GM12878 (cell line): ENCODE measurements at regions not wholly inside any gene's neighbourhood (a gene's known extent, or its start where the extent isn't known, plus 50 kb on each side); places are given as distances from the start of the nearest gene placed in this dataset.

Source experiments
- ATAC-seq: fragments of 200-7000 bp; cut with Tn5 transposase; 3 replicates; pipeline ENCODE4 v1.9.1; 2020; ENCODE audit warnings: mild to moderate bottlenecking, moderate library complexity
- BruUV-seq: library from RNA; stranded (reverse); fragments of 400-500 nt; replicated peaks from 2 replicates; lab custom pipeline; 2021; lab: Mats Ljungman, UMichigan
- CTCF ChIA-PET: fragments of 300-600 bp; sonication (Branson Sonifier 250); formaldehyde crosslinking; extraction: SDS; loops from one replicate; lab custom pipeline; 2021; ENCODE audit warnings: inconsistent platforms; lab: Yijun Ruan, JAX
- POLR2A ChIA-PET: fragments of 350-600 bp; formaldehyde crosslinking; extraction: SDS; loops from one replicate; lab custom pipeline; 2021; ENCODE audit warnings: inconsistent platforms; lab: Charles Lee
- RAD21 ChIA-PET: fragments of 300-600 bp; sonication (Branson Sonifier 250); formaldehyde crosslinking; loops from one replicate; lab custom pipeline; 2023; ENCODE audit warnings: antibody characterized with exemption; ENCODE audit not compliant: unreplicated experiment; lab: Charles Lee
- SMC1A ChIA-PET: fragments of 300-600 bp; sonication (Branson Sonifier 250); formaldehyde crosslinking; loops from one replicate; lab custom pipeline; 2023; ENCODE audit not compliant: unreplicated experiment, uncharacterized antibody; lab: Charles Lee
- DNase-seq: peaks from one replicate; pipeline ENCODE4 v3.0.0-alpha.2; 2011; ENCODE audit warnings: low read depth, low spot score
- FAIRE-seq: peaks from 3 replicates; lab custom pipeline; 2011; peaks lifted over from hg19 to GRCh38; lab: Jason Lieb, UNC
- H2AFZ ChIP-seq: 2 replicates; pipeline ENCODE4 v1.6.0; 2011; ENCODE audit warnings: low read depth, low read length, control low read depth; ENCODE audit not compliant: control insufficient read depth
- H3K27ac ChIP-seq: 2 replicates; pipeline ENCODE4 v1.5.1; 2011; ENCODE audit warnings: control low read depth; ENCODE audit not compliant: control insufficient read depth, insufficient read depth
- H3K27me3 ChIP-seq, 2 experiments: replicated peaks in 1 of 2; 2 replicates each; pipeline versions ENCODE4 v1.6.0 to v1.6.1; 2011; ENCODE audit warnings: low read length in 1 of 2; ENCODE audit not compliant: control insufficient read depth in 2 of 2, insufficient read depth in 2 of 2
- H3K36me3 ChIP-seq, 2 experiments: 2 replicates each; pipeline ENCODE4 v1.5.1; 2011; ENCODE audit warnings: low read length in 1 of 2; ENCODE audit not compliant: control insufficient read depth in 2 of 2, insufficient read depth in 2 of 2
- H3K4me1 ChIP-seq: 2 replicates; pipeline ENCODE4 v1.6.1; 2011; ENCODE audit warnings: mild to moderate bottlenecking, low read length, moderate library complexity, mixed read lengths; ENCODE audit not compliant: control insufficient read depth, insufficient read depth
- H3K4me2 ChIP-seq: 2 replicates; pipeline ENCODE4 v1.6.0; 2011; ENCODE audit warnings: control low read depth; ENCODE audit not compliant: control insufficient read depth, insufficient read depth
- H3K4me3 ChIP-seq: fragments of 200-600 bp; sonication (generic); 2 replicates; pipeline ENCODE4 v1.5.1; 2016
- H3K79me2 ChIP-seq: 2 replicates; pipeline ENCODE4 v1.6.0; 2011; ENCODE audit warnings: low read length; ENCODE audit not compliant: control insufficient read depth, insufficient read depth
- H3K9ac ChIP-seq: 2 replicates; pipeline ENCODE4 v1.8.0; 2011; ENCODE audit warnings: low read length, control low read depth, mixed read lengths; ENCODE audit not compliant: control insufficient read depth, insufficient read depth
- H3K9me3 ChIP-seq: replicated peaks from 3 replicates; pipeline ENCODE4 v1.5.1; 2011; ENCODE audit warnings: mild to moderate bottlenecking, low read length; ENCODE audit not compliant: control insufficient read depth, insufficient read depth
- H4K20me1 ChIP-seq: 2 replicates; pipeline ENCODE4 v1.6.0; 2011; ENCODE audit not compliant: control insufficient read depth, insufficient read depth
- HDAC6 ChIP-seq: fragments of 200-600 bp; sonication (generic); IDR thresholded peaks from one replicate; pipeline ENCODE4 v1.8.0; 2017; ENCODE audit warnings: antibody characterized with exemption; ENCODE audit not compliant: unreplicated experiment
- MEF2B ChIP-seq: fragments of 450-650 bp; IDR thresholded peaks from 2 replicates; pipeline ENCODE4 v1.6.1; 2018; ENCODE audit warnings: mild to moderate bottlenecking, moderate library complexity; ENCODE audit not compliant: partially characterized antibody, poor library complexity, severe bottlenecking
- NR2C1 ChIP-seq: fragments of 450-650 bp; IDR thresholded peaks from 2 replicates; pipeline ENCODE4 v1.6.1; 2017; ENCODE audit warnings: antibody characterized with exemption, mild to moderate bottlenecking, moderate library complexity
- RBBP5 ChIP-seq: fragments of 200-600 bp; sonication (generic); conservative IDR thresholded peaks from 2 replicates; pipeline ENCODE4 v1.6.1; 2016
- SP1 ChIP-seq: IDR thresholded peaks from one replicate; pipeline ENCODE4 v1.6.1; 2011; ENCODE audit warnings: low read depth, low read length
- STAT1 ChIP-seq: fragments of 450-650 bp; conservative IDR thresholded peaks from 2 replicates; pipeline ENCODE4 v1.6.1; 2014; ENCODE audit warnings: antibody characterized with exemption, mild to moderate bottlenecking
- SUZ12 ChIP-seq: fragments of 200-600 bp; sonication (generic); IDR thresholded peaks from one replicate; pipeline ENCODE4 v1.6.1; 2018; ENCODE audit warnings: antibody characterized with exemption, mild to moderate bottlenecking; ENCODE audit not compliant: unreplicated experiment
- YY1 ChIP-seq: IDR thresholded peaks from 2 replicates; pipeline ENCODE4 v1.6.1; 2011; ENCODE audit warnings: low read depth, mild to moderate bottlenecking, low read length
- ZNF384 ChIP-seq: IDR thresholded peaks from 2 replicates; pipeline ENCODE4 v1.6.1; 2012; ENCODE audit warnings: low read depth, mild to moderate bottlenecking, low read length, improper control_type of control experiment, borderline replicate concordance
- WGBS: methylation state at CpG from one replicate; pipeline ENCODE4 v1.1.6; 2016; ENCODE audit warnings: low lambda C conversion rate; ENCODE audit not compliant: insufficient replicate concordance, insufficient coverage; ENCODE audit errors: missing lambda C conversion rate; 5-methylcytosine and 5-hydroxymethylcytosine counted together
- in situ Hi-C: fragments of 300-500 bp; cut with MboI; formaldehyde crosslinking; loops from 9 replicates; pipeline ENCODE4 v1.14.3; 2018; ENCODE audit warnings: mixed read lengths
- intact Hi-C: fragments of 100-400 bp; cut with micrococcal nuclease; formaldehyde crosslinking; loops from one replicate; pipeline ENCODE4 v1.14.2; 2022; ENCODE audit not compliant: unreplicated experiment
- TF ChIP-seq, protein P1 (sequence below): fragments of 450-650 bp; IDR thresholded peaks from 2 replicates; pipeline ENCODE4 v1.6.1; 2017; ENCODE audit warnings: mild to moderate bottlenecking, low read depth, inconsistent platforms; ENCODE audit not compliant: poor library complexity, severe bottlenecking
- TF ChIP-seq, protein P2 (sequence below), 3 experiments: IDR thresholded peaks in 2 of 3; conservative IDR thresholded peaks in 1 of 3; 2 replicates each; pipeline ENCODE4 v1.5.1; 2011; ENCODE audit warnings: low read depth in 3 of 3, low read length in 3 of 3, mild to moderate bottlenecking in 3 of 3, control low read depth in 2 of 3, moderate library complexity in 2 of 3, inconsistent platforms in 1 of 3, mixed read lengths in 1 of 3; ENCODE audit not compliant: control insufficient read depth in 2 of 3, insufficient read depth in 1 of 3; ENCODE audit errors: extremely low read depth in 1 of 3
- TF ChIP-seq, protein P3 (sequence below): fragments of 450-650 bp; IDR thresholded peaks from 2 replicates; pipeline ENCODE4 v1.6.1; 2017; ENCODE audit warnings: low read depth, mild to moderate bottlenecking, moderate library complexity
- TF ChIP-seq, protein P4 (sequence below): fragments of 450-650 bp; conservative IDR thresholded peaks from 2 replicates; pipeline ENCODE4 v1.6.1; 2017; ENCODE audit warnings: mild to moderate bottlenecking, moderate library complexity
- TF ChIP-seq, protein P5 (sequence below): fragments of 450-650 bp; IDR thresholded peaks from 2 replicates; pipeline ENCODE4 v1.6.1; 2018; ENCODE audit warnings: borderline replicate concordance, mild to moderate bottlenecking; ENCODE audit not compliant: partially characterized antibody

DNA sequence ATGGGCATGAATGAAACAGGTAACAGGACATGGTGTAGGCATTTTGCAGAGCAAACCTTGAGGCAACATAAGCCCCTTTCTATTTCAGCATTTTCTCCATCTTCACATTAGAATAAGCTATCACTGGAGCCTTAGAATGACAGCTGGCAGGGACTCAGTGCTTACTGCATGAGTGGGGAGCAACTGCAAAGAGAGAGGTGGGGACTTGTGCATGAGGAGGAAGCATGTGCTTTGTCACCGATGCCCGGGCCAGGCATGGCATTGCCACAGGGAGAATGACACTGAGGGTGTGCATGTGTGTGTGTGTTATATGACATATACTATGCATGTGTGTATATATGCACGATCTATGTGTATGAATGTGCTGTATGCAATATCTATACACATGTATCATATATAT is 258.2 kb upstream of the RAB6C start:
- ChIA-PET CTCF (no interaction called here), RAD21 (no interaction called here), SMC1A (no interaction called here), POLR2A (no interaction called here)
- 57% methylated on average over 3 of the region's 3 CpGs for WGBS
- no TSS peak for BruUV-seq
- Histone ChIP-seq H3K4me3 (no peak overlapping the region), H3K79me2 (no peaks in the 10 kb centered on the region), H3K27ac (no peak overlapping the region), H2AFZ (no peak overlapping the region), H3K9me3 (no peaks in the 10 kb centered on the region), H4K20me1 (no peaks in the 10 kb centered on the region), H3K4me2 (no peak overlapping the region), H3K27me3 (peaks cover 0 to 3% of the 10 kb centered on the region in 2 experiments; a peak in 2 of 4 replicates), H3K9ac (no peak overlapping the region), H3K36me3 (no peaks in the 10 kb centered on the region), H3K4me1 (no peaks in the 10 kb centered on the region)
- ATAC-seq (no peak), FAIRE-seq (no peak), DNase-seq (no peak)
- TF ChIP-seq MEF2B (no peak), RBBP5 (no peak), HDAC6 (no peak), NR2C1 (no peak), STAT1 (no peak), ZNF384 (no peak), SP1 (no peak), SUZ12 (no peak), YY1 (no peak)
- TF ChIP-seq, protein P1, sequence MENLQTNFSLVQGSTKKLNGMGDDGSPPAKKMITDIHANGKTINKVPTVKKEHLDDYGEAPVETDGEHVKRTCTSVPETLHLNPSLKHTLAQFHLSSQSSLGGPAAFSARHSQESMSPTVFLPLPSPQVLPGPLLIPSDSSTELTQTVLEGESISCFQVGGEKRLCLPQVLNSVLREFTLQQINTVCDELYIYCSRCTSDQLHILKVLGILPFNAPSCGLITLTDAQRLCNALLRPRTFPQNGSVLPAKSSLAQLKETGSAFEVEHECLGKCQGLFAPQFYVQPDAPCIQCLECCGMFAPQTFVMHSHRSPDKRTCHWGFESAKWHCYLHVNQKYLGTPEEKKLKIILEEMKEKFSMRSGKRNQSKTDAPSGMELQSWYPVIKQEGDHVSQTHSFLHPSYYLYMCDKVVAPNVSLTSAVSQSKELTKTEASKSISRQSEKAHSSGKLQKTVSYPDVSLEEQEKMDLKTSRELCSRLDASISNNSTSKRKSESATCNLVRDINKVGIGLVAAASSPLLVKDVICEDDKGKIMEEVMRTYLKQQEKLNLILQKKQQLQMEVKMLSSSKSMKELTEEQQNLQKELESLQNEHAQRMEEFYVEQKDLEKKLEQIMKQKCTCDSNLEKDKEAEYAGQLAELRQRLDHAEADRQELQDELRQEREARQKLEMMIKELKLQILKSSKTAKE: no peak
- TF ChIP-seq, protein P2, sequence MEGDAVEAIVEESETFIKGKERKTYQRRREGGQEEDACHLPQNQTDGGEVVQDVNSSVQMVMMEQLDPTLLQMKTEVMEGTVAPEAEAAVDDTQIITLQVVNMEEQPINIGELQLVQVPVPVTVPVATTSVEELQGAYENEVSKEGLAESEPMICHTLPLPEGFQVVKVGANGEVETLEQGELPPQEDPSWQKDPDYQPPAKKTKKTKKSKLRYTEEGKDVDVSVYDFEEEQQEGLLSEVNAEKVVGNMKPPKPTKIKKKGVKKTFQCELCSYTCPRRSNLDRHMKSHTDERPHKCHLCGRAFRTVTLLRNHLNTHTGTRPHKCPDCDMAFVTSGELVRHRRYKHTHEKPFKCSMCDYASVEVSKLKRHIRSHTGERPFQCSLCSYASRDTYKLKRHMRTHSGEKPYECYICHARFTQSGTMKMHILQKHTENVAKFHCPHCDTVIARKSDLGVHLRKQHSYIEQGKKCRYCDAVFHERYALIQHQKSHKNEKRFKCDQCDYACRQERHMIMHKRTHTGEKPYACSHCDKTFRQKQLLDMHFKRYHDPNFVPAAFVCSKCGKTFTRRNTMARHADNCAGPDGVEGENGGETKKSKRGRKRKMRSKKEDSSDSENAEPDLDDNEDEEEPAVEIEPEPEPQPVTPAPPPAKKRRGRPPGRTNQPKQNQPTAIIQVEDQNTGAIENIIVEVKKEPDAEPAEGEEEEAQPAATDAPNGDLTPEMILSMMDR (IDR thresholded peaks at IDR 0.05 in 2 of 3, conservative IDR thresholded peaks at IDR 0.05 in 1 of 3; ENCODE audit: control insufficient read depth in 2 of 3, extremely low read depth in 1 of 3, insufficient read depth in 1 of 3, low read depth in 3 of 3, low read length in 3 of 3): no peak
- TF ChIP-seq, protein P3, sequence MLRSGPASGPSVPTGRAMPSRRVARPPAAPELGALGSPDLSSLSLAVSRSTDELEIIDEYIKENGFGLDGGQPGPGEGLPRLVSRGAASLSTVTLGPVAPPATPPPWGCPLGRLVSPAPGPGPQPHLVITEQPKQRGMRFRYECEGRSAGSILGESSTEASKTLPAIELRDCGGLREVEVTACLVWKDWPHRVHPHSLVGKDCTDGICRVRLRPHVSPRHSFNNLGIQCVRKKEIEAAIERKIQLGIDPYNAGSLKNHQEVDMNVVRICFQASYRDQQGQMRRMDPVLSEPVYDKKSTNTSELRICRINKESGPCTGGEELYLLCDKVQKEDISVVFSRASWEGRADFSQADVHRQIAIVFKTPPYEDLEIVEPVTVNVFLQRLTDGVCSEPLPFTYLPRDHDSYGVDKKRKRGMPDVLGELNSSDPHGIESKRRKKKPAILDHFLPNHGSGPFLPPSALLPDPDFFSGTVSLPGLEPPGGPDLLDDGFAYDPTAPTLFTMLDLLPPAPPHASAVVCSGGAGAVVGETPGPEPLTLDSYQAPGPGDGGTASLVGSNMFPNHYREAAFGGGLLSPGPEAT: no peak
- TF ChIP-seq, protein P4, sequence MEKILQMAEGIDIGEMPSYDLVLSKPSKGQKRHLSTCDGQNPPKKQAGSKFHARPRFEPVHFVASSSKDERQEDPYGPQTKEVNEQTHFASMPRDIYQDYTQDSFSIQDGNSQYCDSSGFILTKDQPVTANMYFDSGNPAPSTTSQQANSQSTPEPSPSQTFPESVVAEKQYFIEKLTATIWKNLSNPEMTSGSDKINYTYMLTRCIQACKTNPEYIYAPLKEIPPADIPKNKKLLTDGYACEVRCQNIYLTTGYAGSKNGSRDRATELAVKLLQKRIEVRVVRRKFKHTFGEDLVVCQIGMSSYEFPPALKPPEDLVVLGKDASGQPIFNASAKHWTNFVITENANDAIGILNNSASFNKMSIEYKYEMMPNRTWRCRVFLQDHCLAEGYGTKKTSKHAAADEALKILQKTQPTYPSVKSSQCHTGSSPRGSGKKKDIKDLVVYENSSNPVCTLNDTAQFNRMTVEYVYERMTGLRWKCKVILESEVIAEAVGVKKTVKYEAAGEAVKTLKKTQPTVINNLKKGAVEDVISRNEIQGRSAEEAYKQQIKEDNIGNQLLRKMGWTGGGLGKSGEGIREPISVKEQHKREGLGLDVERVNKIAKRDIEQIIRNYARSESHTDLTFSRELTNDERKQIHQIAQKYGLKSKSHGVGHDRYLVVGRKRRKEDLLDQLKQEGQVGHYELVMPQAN: no peak
- TF ChIP-seq, protein P5, sequence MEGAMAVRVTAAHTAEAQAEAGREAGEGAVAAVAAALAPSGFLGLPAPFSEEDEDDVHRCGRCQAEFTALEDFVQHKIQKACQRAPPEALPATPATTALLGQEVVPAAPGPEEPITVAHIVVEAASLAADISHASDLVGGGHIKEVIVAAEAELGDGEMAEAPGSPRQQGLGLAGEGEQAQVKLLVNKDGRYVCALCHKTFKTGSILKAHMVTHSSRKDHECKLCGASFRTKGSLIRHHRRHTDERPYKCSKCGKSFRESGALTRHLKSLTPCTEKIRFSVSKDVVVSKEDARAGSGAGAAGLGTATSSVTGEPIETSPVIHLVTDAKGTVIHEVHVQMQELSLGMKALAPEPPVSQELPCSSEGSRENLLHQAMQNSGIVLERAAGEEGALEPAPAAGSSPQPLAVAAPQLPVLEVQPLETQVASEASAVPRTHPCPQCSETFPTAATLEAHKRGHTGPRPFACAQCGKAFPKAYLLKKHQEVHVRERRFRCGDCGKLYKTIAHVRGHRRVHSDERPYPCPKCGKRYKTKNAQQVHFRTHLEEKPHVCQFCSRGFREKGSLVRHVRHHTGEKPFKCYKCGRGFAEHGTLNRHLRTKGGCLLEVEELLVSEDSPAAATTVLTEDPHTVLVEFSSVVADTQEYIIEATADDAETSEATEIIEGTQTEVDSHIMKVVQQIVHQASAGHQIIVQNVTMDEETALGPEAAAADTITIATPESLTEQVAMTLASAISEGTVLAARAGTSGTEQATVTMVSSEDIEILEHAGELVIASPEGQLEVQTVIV: no peak
- intact Hi-C loops (no loop called here), in situ Hi-C loops (no loop called here)
